ENCODE measurements at regions not wholly inside any gene's neighbourhood (a gene's known extent, or its start where the extent isn't known, plus 50 kb on each side); places are given as distances from the start of the nearest gene placed in this dataset.

GRCh38 chr10:36191009-36191408, 548.9 kb upstream of the FZD8 start:
- no peaks in the 10 kb centered on the region for H3K27me3 ChIP-seq (ENCODE audit: insufficient read depth, poor library complexity, severe bottlenecking)
- no peak for TF ChIP-seq CTCF (IDR thresholded peaks at IDR 0.05; ENCODE audit: poor library complexity, severe bottlenecking)
- H3K27ac ChIP-seq (ENCODE audit: poor library complexity, severe bottlenecking), result no peak overlapping the region
- no peaks in the 10 kb centered on the region for H3K9me3 ChIP-seq (ENCODE audit: severe bottlenecking)
- H3K36me3 ChIP-seq (ENCODE audit: low read depth), result no peaks in the 10 kb centered on the region
- no peak for ATAC-seq (ENCODE audit: low read depth)
- H3K4me1 ChIP-seq (ENCODE audit: insufficient read depth, poor library complexity, severe bottlenecking), result no peaks in the 10 kb centered on the region
- no peak overlapping the region for H3K4me3 ChIP-seq (ENCODE audit: severe bottlenecking)
- DNase-seq (ENCODE audit: low spot score), result no peak

- Histone ChIP-seq H3K4me1 (ENCODE audit: insufficient read depth, poor library complexity, severe bottlenecking) (no peaks in the 10 kb centered on the region), H3K27ac (ENCODE audit: poor library complexity, severe bottlenecking) (no peak overlapping the region), H3K27me3 (ENCODE audit: insufficient read depth, poor library complexity, severe bottlenecking) (no peaks in the 10 kb centered on the region), H3K4me3 (ENCODE audit: severe bottlenecking) (no peak overlapping the region), H3K36me3 (ENCODE audit: low read depth) (no peaks in the 10 kb centered on the region), H3K9me3 (ENCODE audit: severe bottlenecking) (no peaks in the 10 kb centered on the region)
- no peak for TF ChIP-seq CTCF (IDR thresholded peaks at IDR 0.05; ENCODE audit: poor library complexity, severe bottlenecking)
- no peak for DNase-seq (ENCODE audit: low spot score)
- no peak for ATAC-seq (ENCODE audit: low read depth)
These were observed 546.4 kb upstream of the FZD8 start for GRCh38 chr10:36188461-36188860.

- H3K27ac ChIP-seq (ENCODE audit: poor library complexity, severe bottlenecking), result no peak overlapping the region
- no peaks in the 10 kb centered on the region for H3K9me3 ChIP-seq (ENCODE audit: severe bottlenecking)
- ATAC-seq (ENCODE audit: low read depth) (no peak), DNase-seq (ENCODE audit: low spot score) (no peak)
- TF ChIP-seq CTCF (IDR thresholded peaks at IDR 0.05; ENCODE audit: poor library complexity, severe bottlenecking), result no peak
- H3K27me3 ChIP-seq (ENCODE audit: insufficient read depth, poor library complexity, severe bottlenecking), result no peaks in the 10 kb centered on the region
- no peaks in the 10 kb centered on the region for H3K36me3 ChIP-seq (ENCODE audit: low read depth)
- H3K4me1 ChIP-seq (ENCODE audit: insufficient read depth, poor library complexity, severe bottlenecking), result no peaks in the 10 kb centered on the region
- no peak overlapping the region for H3K4me3 ChIP-seq (ENCODE audit: severe bottlenecking)
These were observed 546.0 kb upstream of the FZD8 start for GRCh38 chr10:36188080-36188453.

- no peaks in the 10 kb centered on the region for H3K4me1 ChIP-seq (ENCODE audit: insufficient read depth, poor library complexity, severe bottlenecking)
- H3K36me3 ChIP-seq (ENCODE audit: low read depth), result no peaks in the 10 kb centered on the region
- H3K27me3 ChIP-seq (ENCODE audit: insufficient read depth, poor library complexity, severe bottlenecking), result no peaks in the 10 kb centered on the region
- H3K9me3 ChIP-seq (ENCODE audit: severe bottlenecking), result no peaks in the 10 kb centered on the region
- TF ChIP-seq CTCF (IDR thresholded peaks at IDR 0.05; ENCODE audit: poor library complexity, severe bottlenecking), result no peak
- H3K4me3 ChIP-seq (ENCODE audit: severe bottlenecking), result no peak overlapping the region
- DNase-seq (ENCODE audit: low spot score) (no peak), ATAC-seq (ENCODE audit: low read depth) (no peak)
- no peak overlapping the region for H3K27ac ChIP-seq (ENCODE audit: poor library complexity, severe bottlenecking)
These were observed 545.4 kb upstream of the FZD8 start for GRCh38 chr10:36187380-36188079.

- Histone ChIP-seq H3K27me3 (ENCODE audit: insufficient read depth, poor library complexity, severe bottlenecking) (no peaks in the 10 kb centered on the region), H3K4me3 (ENCODE audit: severe bottlenecking) (no peak overlapping the region)
These were observed 543.0 kb upstream of the FZD8 start for GRCh38 chr10:36185097-36185496.

More at GRCh38 chr10:36185097-36185496, 543.0 kb upstream of the FZD8 start:
- DNase-seq (ENCODE audit: low spot score), result no peak
- H3K27ac ChIP-seq (ENCODE audit: poor library complexity, severe bottlenecking), result no peak overlapping the region
- no peaks in the 10 kb centered on the region for H3K4me1 ChIP-seq (ENCODE audit: insufficient read depth, poor library complexity, severe bottlenecking)
- H3K9me3 ChIP-seq (ENCODE audit: severe bottlenecking), result no peaks in the 10 kb centered on the region
- no peak for TF ChIP-seq CTCF (IDR thresholded peaks at IDR 0.05; ENCODE audit: poor library complexity, severe bottlenecking)
- no peaks in the 10 kb centered on the region for H3K36me3 ChIP-seq (ENCODE audit: low read depth)
- ATAC-seq (ENCODE audit: low read depth), result no peak
